ENCODE measurements at regions not wholly inside any gene's neighbourhood (a gene's known extent, or its start where the extent isn't known, plus 50 kb on each side); places are given as distances from the start of the nearest gene placed in this dataset.

GRCh38 chr17:74063439-74063838, 140.0 kb upstream of the RPL38 start:
- Histone ChIP-seq H3K4me1 (ENCODE audit: control insufficient read depth, insufficient read depth, low read length) (no peaks in the 10 kb centered on the region), H3K27me3 (ENCODE audit: control insufficient read depth, insufficient read depth, low read length) (no peaks in the 10 kb centered on the region)

GRCh38 chr17:74070374-74070773, 133.1 kb upstream of the RPL38 start:
- no peaks in the 10 kb centered on the region for H3K36me3 ChIP-seq (ENCODE audit: control insufficient read depth, insufficient read depth, low read length)
- no peaks in the 10 kb centered on the region for H3K4me1 ChIP-seq (ENCODE audit: control insufficient read depth, insufficient read depth, low read length)
- no peaks in the 10 kb centered on the region for H3K27me3 ChIP-seq (ENCODE audit: control insufficient read depth, insufficient read depth, low read length)
- H3K27ac ChIP-seq (ENCODE audit: low read depth, low read length): no peak overlapping the region
- no peaks in the 10 kb centered on the region for H3K9me3 ChIP-seq (ENCODE audit: control insufficient read depth, insufficient read depth, low read length)
- H3K4me3 ChIP-seq (ENCODE audit: low read depth, low read length): no peak overlapping the region
- H3K9ac ChIP-seq (ENCODE audit: low read depth, low read length): no peak overlapping the region

More at GRCh38 chr17:74063439-74063838, 140.0 kb upstream of the RPL38 start:
- Histone ChIP-seq H3K36me3 (ENCODE audit: control insufficient read depth, insufficient read depth, low read length) (no peaks in the 10 kb centered on the region), H3K9me3 (ENCODE audit: control insufficient read depth, insufficient read depth, low read length) (no peaks in the 10 kb centered on the region), H3K4me3 (ENCODE audit: low read depth, low read length) (no peak overlapping the region), H3K9ac (ENCODE audit: low read depth, low read length) (no peak overlapping the region), H3K27ac (ENCODE audit: low read depth, low read length) (no peak overlapping the region)

GRCh38 chr17:74070998-74071679, 132.3 kb upstream of the RPL38 start:
- H3K9me3 ChIP-seq (ENCODE audit: control insufficient read depth, insufficient read depth, low read length): no peaks in the 10 kb centered on the region
- no peak overlapping the region for H3K9ac ChIP-seq (ENCODE audit: low read depth, low read length)
- H3K27me3 ChIP-seq (ENCODE audit: control insufficient read depth, insufficient read depth, low read length): no peaks in the 10 kb centered on the region
- H3K27ac ChIP-seq (ENCODE audit: low read depth, low read length): no peak overlapping the region
- no peaks in the 10 kb centered on the region for H3K4me1 ChIP-seq (ENCODE audit: control insufficient read depth, insufficient read depth, low read length)
- H3K4me3 ChIP-seq (ENCODE audit: low read depth, low read length): no peak overlapping the region
- no peaks in the 10 kb centered on the region for H3K36me3 ChIP-seq (ENCODE audit: control insufficient read depth, insufficient read depth, low read length)

- H3K4me3 ChIP-seq (ENCODE audit: low read depth, low read length): no peak overlapping the region
- H3K36me3 ChIP-seq (ENCODE audit: control insufficient read depth, insufficient read depth, low read length): no peaks in the 10 kb centered on the region
- H3K9ac ChIP-seq (ENCODE audit: low read depth, low read length): no peak overlapping the region
- no peak overlapping the region for H3K27ac ChIP-seq (ENCODE audit: low read depth, low read length)
- H3K27me3 ChIP-seq (ENCODE audit: control insufficient read depth, insufficient read depth, low read length): no peaks in the 10 kb centered on the region
- H3K9me3 ChIP-seq (ENCODE audit: control insufficient read depth, insufficient read depth, low read length): no peaks in the 10 kb centered on the region
- no peaks in the 10 kb centered on the region for H3K4me1 ChIP-seq (ENCODE audit: control insufficient read depth, insufficient read depth, low read length)
Measured at GRCh38 chr17:74072340-74072739, 131.1 kb upstream of the RPL38 start.

GRCh38 chr17:74076446-74076845, 127.0 kb upstream of the RPL38 start:
- Histone ChIP-seq H3K27ac (ENCODE audit: low read depth, low read length) (no peak overlapping the region), H3K9me3 (ENCODE audit: control insufficient read depth, insufficient read depth, low read length) (no peaks in the 10 kb centered on the region), H3K27me3 (ENCODE audit: control insufficient read depth, insufficient read depth, low read length) (no peaks in the 10 kb centered on the region), H3K4me3 (ENCODE audit: low read depth, low read length) (no peak overlapping the region), H3K9ac (ENCODE audit: low read depth, low read length) (no peak overlapping the region), H3K4me1 (ENCODE audit: control insufficient read depth, insufficient read depth, low read length) (no peaks in the 10 kb centered on the region), H3K36me3 (ENCODE audit: control insufficient read depth, insufficient read depth, low read length) (no peaks in the 10 kb centered on the region)

- H3K9ac ChIP-seq (ENCODE audit: low read depth, low read length): no peak overlapping the region
- H3K4me3 ChIP-seq (ENCODE audit: low read depth, low read length): no peak overlapping the region
- no peaks in the 10 kb centered on the region for H3K36me3 ChIP-seq (ENCODE audit: control insufficient read depth, insufficient read depth, low read length)
- no peaks in the 10 kb centered on the region for H3K9me3 ChIP-seq (ENCODE audit: control insufficient read depth, insufficient read depth, low read length)
- H3K27me3 ChIP-seq (ENCODE audit: control insufficient read depth, insufficient read depth, low read length): no peaks in the 10 kb centered on the region
- no peak overlapping the region for H3K27ac ChIP-seq (ENCODE audit: low read depth, low read length)
- no peaks in the 10 kb centered on the region for H3K4me1 ChIP-seq (ENCODE audit: control insufficient read depth, insufficient read depth, low read length)
Measured at GRCh38 chr17:74077231-74077630, 126.2 kb upstream of the RPL38 start.

GRCh38 chr17:74078363-74078941, 125.0 kb upstream of the RPL38 start:
- Histone ChIP-seq H3K9me3 (ENCODE audit: control insufficient read depth, insufficient read depth, low read length) (no peaks in the 10 kb centered on the region), H3K27me3 (ENCODE audit: control insufficient read depth, insufficient read depth, low read length) (no peaks in the 10 kb centered on the region), H3K4me1 (ENCODE audit: control insufficient read depth, insufficient read depth, low read length) (no peaks in the 10 kb centered on the region), H3K4me3 (ENCODE audit: low read depth, low read length) (no peak overlapping the region), H3K9ac (ENCODE audit: low read depth, low read length) (no peak overlapping the region), H3K36me3 (ENCODE audit: control insufficient read depth, insufficient read depth, low read length) (no peaks in the 10 kb centered on the region), H3K27ac (ENCODE audit: low read depth, low read length) (no peak overlapping the region)

- no peaks in the 10 kb centered on the region for H3K4me1 ChIP-seq (ENCODE audit: control insufficient read depth, insufficient read depth, low read length)
- H3K9ac ChIP-seq (ENCODE audit: low read depth, low read length): no peak overlapping the region
- H3K27me3 ChIP-seq (ENCODE audit: control insufficient read depth, insufficient read depth, low read length): no peaks in the 10 kb centered on the region
- no peaks in the 10 kb centered on the region for H3K9me3 ChIP-seq (ENCODE audit: control insufficient read depth, insufficient read depth, low read length)
- H3K4me3 ChIP-seq (ENCODE audit: low read depth, low read length): no peak overlapping the region
- H3K27ac ChIP-seq (ENCODE audit: low read depth, low read length): no peak overlapping the region
- no peaks in the 10 kb centered on the region for H3K36me3 ChIP-seq (ENCODE audit: control insufficient read depth, insufficient read depth, low read length)
Measured at GRCh38 chr17:74079537-74080300, 123.8 kb upstream of the RPL38 start.

GRCh38 chr17:74080656-74081582, 122.6 kb upstream of the RPL38 start:
- no peak overlapping the region for H3K27ac ChIP-seq (ENCODE audit: low read depth, low read length)
- H3K4me3 ChIP-seq (ENCODE audit: low read depth, low read length): no peak overlapping the region
- H3K9me3 ChIP-seq (ENCODE audit: control insufficient read depth, insufficient read depth, low read length): no peaks in the 10 kb centered on the region
- no peak overlapping the region for H3K9ac ChIP-seq (ENCODE audit: low read depth, low read length)
- no peaks in the 10 kb centered on the region for H3K4me1 ChIP-seq (ENCODE audit: control insufficient read depth, insufficient read depth, low read length)
- no peaks in the 10 kb centered on the region for H3K27me3 ChIP-seq (ENCODE audit: control insufficient read depth, insufficient read depth, low read length)
- H3K36me3 ChIP-seq (ENCODE audit: control insufficient read depth, insufficient read depth, low read length): no peaks in the 10 kb centered on the region

- Histone ChIP-seq H3K27ac (ENCODE audit: low read depth, low read length) (no peak overlapping the region), H3K27me3 (ENCODE audit: control insufficient read depth, insufficient read depth, low read length) (no peaks in the 10 kb centered on the region), H3K36me3 (ENCODE audit: control insufficient read depth, insufficient read depth, low read length) (no peaks in the 10 kb centered on the region), H3K9ac (ENCODE audit: low read depth, low read length) (no peak overlapping the region), H3K9me3 (ENCODE audit: control insufficient read depth, insufficient read depth, low read length) (no peaks in the 10 kb centered on the region), H3K4me1 (ENCODE audit: control insufficient read depth, insufficient read depth, low read length) (no peaks in the 10 kb centered on the region), H3K4me3 (ENCODE audit: low read depth, low read length) (no peak overlapping the region)
Measured at GRCh38 chr17:74082886-74083285, 120.6 kb upstream of the RPL38 start.
